ENCODE measurements at regions not wholly inside any gene's neighbourhood (a gene's known extent, or its start where the extent isn't known, plus 50 kb on each side); places are given as distances from the start of the nearest gene placed in this dataset.

DNA sequence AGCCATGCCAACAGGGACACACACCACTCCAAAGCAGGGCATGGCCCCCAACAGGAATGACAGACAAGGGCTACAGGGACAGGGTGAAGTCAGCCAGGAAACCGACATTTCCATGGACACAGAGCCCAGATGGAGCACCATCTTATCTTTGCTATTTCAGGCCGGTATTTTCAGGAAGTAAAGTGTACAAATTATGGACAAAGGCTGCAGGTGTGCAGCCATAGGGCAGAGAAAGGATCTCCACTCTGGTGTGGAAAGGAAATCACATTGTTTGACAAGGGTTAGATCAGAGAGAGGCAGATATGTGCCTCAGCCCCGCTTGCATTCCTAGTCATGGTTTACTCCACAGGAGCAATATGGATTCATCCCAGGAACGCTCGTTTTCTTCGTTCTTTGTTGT is 81.7 kb upstream of the SLC22A23 start:
- TF ChIP-seq, protein P1, sequence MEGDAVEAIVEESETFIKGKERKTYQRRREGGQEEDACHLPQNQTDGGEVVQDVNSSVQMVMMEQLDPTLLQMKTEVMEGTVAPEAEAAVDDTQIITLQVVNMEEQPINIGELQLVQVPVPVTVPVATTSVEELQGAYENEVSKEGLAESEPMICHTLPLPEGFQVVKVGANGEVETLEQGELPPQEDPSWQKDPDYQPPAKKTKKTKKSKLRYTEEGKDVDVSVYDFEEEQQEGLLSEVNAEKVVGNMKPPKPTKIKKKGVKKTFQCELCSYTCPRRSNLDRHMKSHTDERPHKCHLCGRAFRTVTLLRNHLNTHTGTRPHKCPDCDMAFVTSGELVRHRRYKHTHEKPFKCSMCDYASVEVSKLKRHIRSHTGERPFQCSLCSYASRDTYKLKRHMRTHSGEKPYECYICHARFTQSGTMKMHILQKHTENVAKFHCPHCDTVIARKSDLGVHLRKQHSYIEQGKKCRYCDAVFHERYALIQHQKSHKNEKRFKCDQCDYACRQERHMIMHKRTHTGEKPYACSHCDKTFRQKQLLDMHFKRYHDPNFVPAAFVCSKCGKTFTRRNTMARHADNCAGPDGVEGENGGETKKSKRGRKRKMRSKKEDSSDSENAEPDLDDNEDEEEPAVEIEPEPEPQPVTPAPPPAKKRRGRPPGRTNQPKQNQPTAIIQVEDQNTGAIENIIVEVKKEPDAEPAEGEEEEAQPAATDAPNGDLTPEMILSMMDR (IDR thresholded peaks at IDR 0.05), result no peak
- TF ChIP-seq POLR2A (IDR thresholded peaks at IDR 0.05), result no peak
